ENCODE measurements at regions not wholly inside any gene's neighbourhood (a gene's known extent, or its start where the extent isn't known, plus 50 kb on each side); places are given as distances from the start of the nearest gene placed in this dataset.

DNA sequence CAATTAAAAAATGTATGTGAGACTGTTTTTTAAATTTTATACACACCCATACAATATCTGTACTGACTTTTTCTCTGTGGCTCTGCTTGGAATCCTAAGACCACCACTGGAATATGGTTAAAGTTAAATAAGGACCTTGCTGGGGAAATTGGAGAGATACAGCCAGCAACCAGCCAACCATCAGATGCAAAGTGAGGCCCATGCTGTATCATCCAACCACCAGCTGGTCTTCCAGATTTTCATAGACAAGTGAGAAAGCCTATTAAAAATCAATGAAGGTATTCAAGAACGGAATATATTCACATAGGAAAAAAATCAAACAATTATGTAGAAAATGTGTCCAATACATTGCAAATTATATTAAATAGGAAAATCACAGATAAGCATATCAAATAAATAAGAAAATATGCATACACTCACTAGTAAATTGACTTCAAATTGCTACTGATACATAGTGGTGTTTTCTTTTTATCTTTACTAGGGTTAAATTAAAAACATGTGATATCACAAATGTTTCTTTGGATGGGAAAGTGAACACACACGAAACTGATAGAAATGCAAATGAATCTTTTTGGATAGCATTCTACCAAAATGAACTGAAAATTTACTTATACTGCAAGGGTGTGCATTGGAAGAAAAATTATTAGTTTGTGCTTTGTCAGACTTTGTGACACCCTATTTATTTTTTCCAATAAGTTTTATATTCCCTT is 1486.3 kb downstream of the BRINP3 start:
- DNase-seq (ENCODE audit: low read depth) = no peak
- H3K4me3 ChIP-seq (ENCODE audit: low read depth, low read length) = no peak overlapping the region
- no peak for TF ChIP-seq CTCF (conservative IDR thresholded peaks at IDR 0.05; ENCODE audit: low read depth, low read length)

DNA sequence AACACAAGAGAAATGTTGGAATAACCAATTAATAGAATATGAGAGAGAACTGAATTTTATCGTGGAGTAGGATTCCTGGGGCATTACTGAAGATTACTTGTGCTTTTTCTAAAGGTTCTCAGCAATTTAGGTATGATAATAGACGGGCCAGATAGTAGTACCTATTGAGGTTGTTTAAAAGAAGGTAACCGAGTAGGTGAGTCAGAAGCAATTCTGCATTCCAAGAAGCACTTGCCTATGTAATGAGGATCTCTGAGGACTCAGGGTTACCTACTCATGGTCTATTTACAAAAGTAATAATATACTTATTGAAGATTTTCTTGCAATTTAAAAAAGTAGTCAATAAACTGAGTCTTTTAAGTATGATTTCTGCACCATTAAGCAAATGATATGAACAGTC is 1469.8 kb downstream of the BRINP3 start:
- no peak for TF ChIP-seq CTCF (conservative IDR thresholded peaks at IDR 0.05; ENCODE audit: low read depth, low read length)
- H3K4me3 ChIP-seq (ENCODE audit: low read depth, low read length) = no peak overlapping the region
- no peak for DNase-seq (ENCODE audit: low read depth)

- TF ChIP-seq CTCF (conservative IDR thresholded peaks at IDR 0.05; ENCODE audit: low read depth, low read length) = no peak
- DNase-seq (ENCODE audit: low read depth) = no peak
- no peak overlapping the region for H3K4me3 ChIP-seq (ENCODE audit: low read depth, low read length)
Measured at GRCh38 chr1:189021577-189021976, 1456.1 kb downstream of the BRINP3 start.

- TF ChIP-seq CTCF (conservative IDR thresholded peaks at IDR 0.05; ENCODE audit: low read depth, low read length) = no peak
- no peak for DNase-seq (ENCODE audit: low read depth)
- H3K4me3 ChIP-seq (ENCODE audit: low read depth, low read length) = no peak overlapping the region
Measured at GRCh38 chr1:189022015-189022414, 1455.6 kb downstream of the BRINP3 start.

- no peak overlapping the region for H3K4me3 ChIP-seq (ENCODE audit: low read depth, low read length)
- DNase-seq (ENCODE audit: low read depth) = no peak
- no peak for TF ChIP-seq CTCF (conservative IDR thresholded peaks at IDR 0.05; ENCODE audit: low read depth, low read length)
Measured at GRCh38 chr1:189027512-189027911, 1450.2 kb downstream of the BRINP3 start.

DNA sequence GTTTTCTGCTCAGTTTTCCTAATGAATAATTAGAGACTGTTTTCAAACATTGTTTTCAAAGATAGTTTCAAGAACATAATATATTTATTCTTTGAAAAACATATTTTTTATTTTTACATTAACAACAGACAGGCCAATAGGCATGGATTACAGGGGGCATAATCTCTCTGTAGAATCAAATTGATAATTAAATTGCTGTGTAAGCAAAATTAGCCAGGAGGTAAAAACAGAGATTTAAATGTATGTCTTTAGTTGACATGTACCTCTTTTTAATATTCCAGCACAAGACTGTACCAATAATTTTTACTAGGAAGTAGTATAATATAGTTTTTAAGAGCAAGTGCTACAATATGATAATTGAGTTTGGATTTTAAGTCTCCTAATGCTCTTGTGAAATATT is 1444.5 kb downstream of the BRINP3 start:
- no peak overlapping the region for H3K4me3 ChIP-seq (ENCODE audit: low read depth, low read length)
- DNase-seq (ENCODE audit: low read depth) = no peak
- TF ChIP-seq CTCF (conservative IDR thresholded peaks at IDR 0.05; ENCODE audit: low read depth, low read length) = no peak

- TF ChIP-seq CTCF (conservative IDR thresholded peaks at IDR 0.05; ENCODE audit: low read depth, low read length) = no peak
- H3K4me3 ChIP-seq (ENCODE audit: low read depth, low read length) = no peak overlapping the region
- no peak for DNase-seq (ENCODE audit: low read depth)
Measured at GRCh38 chr1:189036628-189037027, 1441.0 kb downstream of the BRINP3 start.

Measured in choroid plexus epithelial cell (primary cell).